ENCODE measurements at regions not wholly inside any gene's neighbourhood (a gene's known extent, or its start where the extent isn't known, plus 50 kb on each side); places are given as distances from the start of the nearest gene placed in this dataset.

DNA sequence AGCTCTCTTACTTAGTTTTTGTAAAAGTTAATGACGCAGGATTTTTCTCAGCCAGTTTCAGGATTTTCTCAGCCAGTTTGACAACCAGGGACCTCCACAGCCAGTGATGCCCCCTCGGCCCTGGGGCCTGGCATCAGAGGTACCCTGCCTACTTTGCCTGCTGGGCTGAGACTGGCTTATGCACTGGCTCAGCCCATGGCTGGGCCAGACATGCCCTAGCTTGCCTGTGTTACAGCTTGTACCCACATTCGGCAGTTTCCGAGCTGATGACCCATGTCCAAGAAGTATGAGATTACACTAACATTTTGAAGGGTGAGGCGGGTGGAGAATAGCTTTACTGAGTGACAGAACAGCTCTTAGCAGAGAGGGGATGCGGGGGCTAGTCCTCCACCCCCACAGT lies 406.1 kb upstream of the HSF2 start:
- no peak for TF ChIP-seq CTCF (IDR thresholded peaks at IDR 0.05)
- no peak for TF ChIP-seq POLR2A (IDR thresholded peaks at IDR 0.05)

Data from ovary (tissue), 3 donors.